ENCODE measurements at regions not wholly inside any gene's neighbourhood (a gene's known extent, or its start where the extent isn't known, plus 50 kb on each side); places are given as distances from the start of the nearest gene placed in this dataset.
A peak's percentile ranks its signal among the peaks of the same experiment; 100 is the strongest.

- CTCF ChIA-PET: interaction anchor here (1.5 kb wide), 1 partner anchor 18 kb away, joined by 8 read pairs; no protein-coding TSS in a partner anchor
- FAIRE-seq (no peak), DNase-seq (ENCODE audit: low read depth, low spot score) (peak; percentile 3)
- Histone ChIP-seq H3K4me1 (ENCODE audit: control insufficient read depth, extremely low read depth, insufficient read depth, low read length) (peaks cover 2% of the 10 kb centered on the region), H3K27ac (ENCODE audit: insufficient read depth, low read depth, low read length) (no peak overlapping the region), H2AFZ (ENCODE audit: low read depth, low read length) (no peak overlapping the region), H3K9ac (replicated peaks; ENCODE audit: extremely low read depth, insufficient read depth, low read length) (no peak overlapping the region), H3K27me3 (ENCODE audit: control insufficient read depth in 2 of 2, insufficient read depth in 2 of 2, low read length in 2 of 2) (peaks cover 3 to 4% of the 10 kb centered on the region in 2 experiments), H3K9me1 (replicated peaks; ENCODE audit: control insufficient read depth, extremely low read depth, insufficient read depth, low read length) (no peaks in the 10 kb centered on the region), H3K4me2 (ENCODE audit: insufficient read depth, low read length) (no peak overlapping the region), H3K9me3 (replicated peaks; ENCODE audit: control insufficient read depth, insufficient read depth, low read length) (no peaks in the 10 kb centered on the region), H3K4me3 (replicated peaks in 1 of 3; ENCODE audit: insufficient read depth in 1 of 3, low read depth in 1 of 3, low read length in 3 of 3) (no peak overlapping the region), H4K20me1 (replicated peaks; ENCODE audit: control insufficient read depth, extremely low read depth, insufficient read depth, low read length) (no peaks in the 10 kb centered on the region), H3K36me3 (ENCODE audit: control insufficient read depth in 2 of 2, extremely low read depth in 1 of 2, insufficient read depth in 2 of 2, low read length in 2 of 2) (no peaks in the 10 kb centered on the region), H3K79me2 (ENCODE audit: control insufficient read depth, insufficient read depth, low read length) (no peaks in the 10 kb centered on the region)
- dilution Hi-C loops (cut with MboI; ENCODE audit: extremely low pct_ligation_motif_present, low sequenced_read_pairs): no loop called here
- no TSS peak for BruUV-seq (replicated peaks)
- TF ChIP-seq CTCF (IDR thresholded peaks at IDR 0.05; ENCODE audit: extremely low read depth in 1 of 2, insufficient read depth in 1 of 2, low read depth in 1 of 2, low read length in 2 of 2): no peak
- no peak for TF ChIP-seq POLR2A (IDR thresholded peaks at IDR 0.05; ENCODE audit: low read depth, low read length)
- no peak for TF ChIP-seq POLR2AphosphoS5 (IDR thresholded peaks at IDR 0.05; ENCODE audit: insufficient read depth, low read depth, low read length)
- no peak for TF ChIP-seq MAX (IDR thresholded peaks at IDR 0.05; ENCODE audit: insufficient read depth, insufficient read length)
- TF ChIP-seq MYC (IDR thresholded peaks at IDR 0.05; ENCODE audit: low read depth, low read length): no peak
- no peak for TF ChIP-seq JUN (IDR thresholded peaks at IDR 0.05; ENCODE audit: borderline replicate concordance, insufficient read depth, insufficient read length, low read depth)
- no peak for TF ChIP-seq GATA2 (IDR thresholded peaks at IDR 0.05; ENCODE audit: insufficient read depth, insufficient read length, low read depth, low read length)
- TF ChIP-seq FOS (IDR thresholded peaks at IDR 0.05; ENCODE audit: borderline replicate concordance, insufficient read depth, low read length): no peak
- no peak for TF ChIP-seq EZH2 (IDR thresholded peaks at IDR 0.05; ENCODE audit: borderline replicate concordance, low read depth, low read length, severe bottlenecking)
- POLR2A ChIA-PET: no interaction called here
- intact Hi-C loops (cut with micrococcal nuclease): no loop called here
Measured at GRCh38 chr13:29905845-29906244, 55.4 kb upstream of the UBL3 start.
